ENCODE measurements at regions not wholly inside any gene's neighbourhood (a gene's known extent, or its start where the extent isn't known, plus 50 kb on each side); places are given as distances from the start of the nearest gene placed in this dataset.

DNA sequence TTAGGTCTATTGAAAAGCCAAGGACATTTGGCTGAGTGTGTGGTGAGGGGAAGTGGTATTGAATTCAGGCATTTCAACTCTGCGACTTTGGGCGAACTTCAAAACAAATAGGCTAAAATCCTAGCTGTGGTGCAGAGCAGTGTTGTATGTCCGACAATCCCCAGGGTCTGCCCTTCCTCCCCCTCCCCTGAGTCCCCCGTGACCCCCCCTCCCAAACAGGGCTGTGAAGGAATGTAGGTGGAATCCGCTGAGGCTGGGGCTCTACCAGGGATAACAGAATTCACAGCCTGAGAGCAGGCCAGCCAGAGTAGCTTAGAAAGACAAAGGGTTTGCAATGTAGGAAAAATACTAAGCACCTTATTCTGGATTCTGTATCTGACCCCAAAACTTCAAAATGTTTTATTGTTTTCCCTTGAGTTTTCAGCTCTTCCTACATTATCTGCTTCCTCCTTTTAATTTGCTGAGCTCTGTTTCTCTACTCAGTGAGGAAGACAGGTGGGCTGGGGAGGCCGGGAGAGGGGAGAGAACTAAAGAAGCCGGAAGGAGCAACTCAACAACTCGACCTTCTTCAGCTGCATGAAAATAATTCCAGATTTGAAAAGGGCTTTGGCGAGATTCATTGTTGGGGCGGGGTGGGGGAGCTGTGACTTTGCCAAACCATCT, 315.2 kb downstream of the BLID start:
- DNase-seq (ENCODE audit: low spot score): no peak
- TF ChIP-seq, protein P1, sequence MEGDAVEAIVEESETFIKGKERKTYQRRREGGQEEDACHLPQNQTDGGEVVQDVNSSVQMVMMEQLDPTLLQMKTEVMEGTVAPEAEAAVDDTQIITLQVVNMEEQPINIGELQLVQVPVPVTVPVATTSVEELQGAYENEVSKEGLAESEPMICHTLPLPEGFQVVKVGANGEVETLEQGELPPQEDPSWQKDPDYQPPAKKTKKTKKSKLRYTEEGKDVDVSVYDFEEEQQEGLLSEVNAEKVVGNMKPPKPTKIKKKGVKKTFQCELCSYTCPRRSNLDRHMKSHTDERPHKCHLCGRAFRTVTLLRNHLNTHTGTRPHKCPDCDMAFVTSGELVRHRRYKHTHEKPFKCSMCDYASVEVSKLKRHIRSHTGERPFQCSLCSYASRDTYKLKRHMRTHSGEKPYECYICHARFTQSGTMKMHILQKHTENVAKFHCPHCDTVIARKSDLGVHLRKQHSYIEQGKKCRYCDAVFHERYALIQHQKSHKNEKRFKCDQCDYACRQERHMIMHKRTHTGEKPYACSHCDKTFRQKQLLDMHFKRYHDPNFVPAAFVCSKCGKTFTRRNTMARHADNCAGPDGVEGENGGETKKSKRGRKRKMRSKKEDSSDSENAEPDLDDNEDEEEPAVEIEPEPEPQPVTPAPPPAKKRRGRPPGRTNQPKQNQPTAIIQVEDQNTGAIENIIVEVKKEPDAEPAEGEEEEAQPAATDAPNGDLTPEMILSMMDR (IDR thresholded peaks at IDR 0.05; ENCODE audit: extremely low read depth, missing control alignments): no peak

DNA sequence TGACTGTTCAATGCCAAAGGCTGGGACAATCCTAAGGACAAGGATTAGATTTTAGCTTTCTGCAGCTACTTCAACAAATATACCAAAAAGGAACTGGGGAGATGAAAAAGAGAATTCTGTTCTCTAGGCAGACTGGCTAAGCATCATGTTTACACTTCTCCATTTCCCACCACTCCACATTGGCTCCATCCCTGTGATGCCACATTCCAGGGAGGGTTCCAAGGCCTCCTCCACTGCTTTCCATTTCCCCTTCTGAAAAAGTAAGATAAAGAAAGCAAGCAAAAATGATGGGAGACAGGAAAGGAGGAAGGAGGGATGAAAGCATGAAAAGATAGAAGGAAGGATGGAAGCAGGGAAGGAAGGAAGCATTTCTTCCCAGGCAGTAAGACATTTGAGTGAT, 315.8 kb downstream of the BLID start:
- no peak for DNase-seq (ENCODE audit: low spot score)
- TF ChIP-seq, protein P1 (IDR thresholded peaks at IDR 0.05; ENCODE audit: extremely low read depth, missing control alignments): no peak

DNA sequence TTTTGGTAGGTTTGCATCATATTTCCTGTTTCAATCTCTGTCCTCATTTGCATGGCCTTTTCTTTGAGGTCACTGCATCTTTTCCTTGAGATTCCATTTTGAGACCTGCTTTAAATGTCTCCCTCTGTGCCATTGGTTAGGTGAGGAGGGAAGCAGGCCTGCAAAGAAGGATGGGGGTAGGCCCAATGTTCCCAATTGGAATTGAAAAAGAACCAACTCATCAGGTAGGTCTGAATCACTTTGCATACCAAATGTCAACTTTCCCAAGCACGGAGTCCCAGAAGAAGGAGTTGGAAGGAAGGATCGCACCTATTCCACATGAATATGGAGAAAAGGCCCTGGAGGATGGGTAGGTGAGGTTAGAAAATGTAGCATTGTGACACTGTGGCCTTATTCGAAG, 318.5 kb downstream of the BLID start:
- TF ChIP-seq, protein P1 (IDR thresholded peaks at IDR 0.05; ENCODE audit: extremely low read depth, missing control alignments): no peak
- DNase-seq (ENCODE audit: low spot score): no peak

DNA sequence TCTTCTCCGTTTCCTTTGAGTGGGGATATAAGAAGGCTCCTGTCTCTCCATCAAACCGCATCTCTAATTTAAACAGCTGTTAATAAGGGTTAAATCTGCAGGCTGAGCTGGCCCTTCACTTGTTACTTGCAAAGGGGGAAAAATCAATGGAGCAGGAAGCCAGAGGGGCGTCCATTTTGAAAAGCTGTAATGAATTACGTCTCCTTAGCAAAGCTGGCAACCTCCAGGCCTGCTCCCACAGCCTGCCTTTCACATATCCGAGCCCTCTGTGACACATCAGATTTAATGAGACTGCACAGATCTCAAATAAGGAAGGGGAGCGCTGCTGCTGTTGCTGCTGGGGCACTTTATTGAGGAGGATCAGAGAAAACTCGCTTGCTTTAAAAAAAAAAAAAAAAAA, 320.8 kb downstream of the BLID start:
- DNase-seq (ENCODE audit: low spot score): no peak
- TF ChIP-seq, protein P1 (IDR thresholded peaks at IDR 0.05; ENCODE audit: extremely low read depth, missing control alignments): no peak

DNA sequence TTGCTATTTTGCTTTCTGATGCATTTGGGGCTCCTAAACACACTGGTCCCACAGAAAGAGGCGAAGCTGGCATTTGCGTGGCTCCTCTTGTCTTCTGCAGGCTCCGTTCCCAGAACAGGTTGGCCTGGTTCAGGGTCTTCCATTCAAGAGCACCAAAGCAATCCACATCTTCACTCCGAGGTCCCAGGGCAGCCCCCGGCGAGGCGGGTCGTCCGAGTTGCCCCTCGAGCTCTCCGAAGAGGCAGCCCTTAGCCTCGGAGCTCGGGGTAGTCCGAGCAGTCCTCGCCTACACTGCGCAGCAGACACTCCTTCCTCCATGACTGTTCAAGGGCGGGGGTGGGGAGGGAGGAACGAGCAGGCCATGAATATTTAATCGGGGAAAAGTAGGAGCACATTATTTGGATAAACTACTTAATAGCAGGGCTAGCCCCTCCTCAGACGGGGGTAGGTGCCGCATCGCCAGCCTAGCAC, 321.3 kb downstream of the BLID start:
- DNase-seq (ENCODE audit: low spot score): no peak

DNA sequence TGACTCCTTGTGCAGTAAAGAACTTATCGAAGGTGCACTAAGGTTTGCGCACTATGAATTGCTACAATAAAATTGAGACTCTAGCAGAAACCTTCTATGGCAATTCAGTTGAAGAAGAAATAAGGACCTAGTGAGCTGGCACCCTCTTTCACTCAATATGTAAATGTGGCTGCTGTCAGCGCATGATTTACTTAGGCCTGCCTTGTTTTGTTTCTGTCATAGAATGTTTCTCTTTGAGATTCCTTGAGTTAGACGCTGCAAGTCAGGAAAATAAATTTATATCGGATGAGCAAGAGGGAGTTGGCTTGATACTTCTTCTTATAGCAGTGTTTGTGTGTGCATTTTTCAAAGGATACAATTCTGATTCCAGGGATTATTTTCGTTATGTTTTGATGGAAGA, 322.1 kb downstream of the BLID start:
- DNase-seq (ENCODE audit: low spot score): no peak
- TF ChIP-seq, protein P1 (IDR thresholded peaks at IDR 0.05; ENCODE audit: extremely low read depth, missing control alignments): no peak

More for the DNA sequence above, 321.3 kb downstream of the BLID start:
- TF ChIP-seq, protein P1 (IDR thresholded peaks at IDR 0.05; ENCODE audit: extremely low read depth, missing control alignments): no peak

DNA sequence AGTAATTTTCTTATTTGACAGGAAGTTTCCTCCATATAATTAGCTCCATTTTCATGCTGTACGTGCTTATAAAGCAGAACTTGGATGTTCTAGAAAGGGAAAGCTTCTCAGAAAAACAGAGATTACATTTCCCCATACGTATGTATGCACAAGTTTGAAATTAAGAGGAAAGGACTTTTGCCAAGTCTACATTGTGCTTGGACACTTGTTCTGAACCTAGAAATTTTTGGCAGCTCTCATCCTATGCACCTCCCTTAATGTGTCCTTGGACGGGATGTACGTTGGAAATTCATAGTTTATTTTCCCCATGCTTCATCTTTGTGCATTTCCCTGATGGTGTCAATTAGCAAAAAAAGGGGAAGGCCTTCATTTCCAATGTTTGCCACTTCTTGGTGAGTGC, 322.7 kb downstream of the BLID start:
- TF ChIP-seq, protein P1 (IDR thresholded peaks at IDR 0.05; ENCODE audit: extremely low read depth, missing control alignments): no peak
- no peak for DNase-seq (ENCODE audit: low spot score)

All from GM20000 (cell line).